ENCODE measurements at regions not wholly inside any gene's neighbourhood (a gene's known extent, or its start where the extent isn't known, plus 50 kb on each side); places are given as distances from the start of the nearest gene placed in this dataset.
"Not testable (repeated sequence)": the region's sequence is repeated elsewhere in the genome, so short reads cannot be mapped to it uniquely, and the experiment has no call there.

- DNase-seq (ENCODE audit: low read depth, low spot score), result no peak
Observed at GRCh38 chr3:6747017-6747416, 113.9 kb upstream of the GRM7 start.

DNA sequence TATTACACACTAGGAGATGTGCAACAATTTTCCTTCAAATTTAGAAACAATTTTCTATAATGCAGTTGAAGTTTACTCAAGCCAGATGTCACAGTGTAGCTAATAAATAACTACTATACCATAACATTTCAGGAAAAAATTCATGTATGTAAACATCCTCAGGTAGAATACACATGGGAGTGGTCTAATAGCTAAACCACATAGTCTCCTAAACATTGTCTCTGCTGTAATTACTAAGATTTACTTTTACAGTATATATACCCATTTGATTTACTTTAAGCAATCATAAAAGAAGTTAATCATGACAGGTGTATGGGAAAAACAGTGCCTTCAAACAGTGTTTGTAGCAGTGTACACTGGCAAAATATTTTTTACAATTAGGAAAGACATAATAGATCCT lies 110.1 kb upstream of the GRM7 start:
- DNase-seq (ENCODE audit: low read depth, low spot score), result no peak

- no peak for DNase-seq (ENCODE audit: low read depth, low spot score)
Observed at GRCh38 chr3:6753536-6753935, 107.4 kb upstream of the GRM7 start.

DNA sequence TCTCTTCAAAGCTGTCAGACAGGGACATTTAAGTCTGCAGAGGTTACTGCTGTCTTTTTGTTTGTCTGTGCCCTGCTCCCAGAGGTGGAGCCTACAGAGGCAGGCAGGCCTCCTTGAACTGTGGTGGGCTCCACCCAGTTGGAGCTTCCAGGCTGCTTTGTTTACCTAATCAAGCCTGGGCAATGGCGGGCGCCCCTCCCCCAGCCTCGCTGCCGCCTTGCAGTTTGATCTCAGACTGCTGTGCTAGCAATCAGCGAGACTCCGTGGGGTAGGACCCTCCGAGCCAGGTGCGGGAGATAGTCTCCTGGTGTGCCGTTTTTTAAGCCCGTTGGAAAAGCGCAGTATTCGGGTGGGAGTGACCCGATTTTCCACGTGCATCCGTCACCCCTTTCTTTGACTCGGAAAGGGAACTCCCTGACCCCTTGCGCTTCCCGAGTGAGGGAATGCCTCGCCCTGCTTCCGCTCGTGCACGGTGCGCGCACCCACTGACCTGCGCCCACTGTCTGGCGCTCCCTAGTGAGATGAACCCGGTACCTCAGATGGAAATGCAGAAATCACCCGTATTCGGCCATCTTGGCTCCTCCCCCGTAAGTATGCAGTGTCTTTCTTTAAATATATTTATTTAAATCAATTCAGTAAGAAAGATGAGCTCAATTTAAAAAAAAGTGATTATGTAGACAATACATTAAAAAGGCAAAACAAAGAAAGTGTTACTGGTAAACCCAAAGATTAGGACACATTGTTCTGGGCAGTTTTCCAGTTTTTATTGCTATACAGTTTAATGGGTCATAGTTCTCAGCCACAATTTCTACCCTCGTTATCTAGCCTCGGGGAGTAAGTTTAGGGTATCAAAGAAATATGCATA lies 91.2 kb upstream of the GRM7 start:
- DNase-seq (ENCODE audit: low read depth, low spot score), result not testable (repeated sequence)

DNA sequence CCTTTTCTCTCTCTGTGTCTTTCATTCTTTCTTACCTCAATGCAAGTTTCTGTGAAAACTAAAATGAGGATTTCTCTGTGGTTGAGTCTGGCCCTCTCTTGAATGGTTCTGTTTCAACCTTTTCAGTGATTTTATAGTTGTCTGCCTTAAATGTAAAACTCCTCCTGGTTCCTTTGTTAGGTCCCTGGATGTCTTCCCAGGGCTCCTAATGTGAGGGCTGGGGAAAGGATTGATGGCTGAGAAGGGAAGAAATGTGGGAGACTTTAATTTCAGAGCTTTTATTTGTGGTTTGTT lies 90.6 kb upstream of the GRM7 start:
- DNase-seq (ENCODE audit: low read depth, low spot score), result no peak

DNA sequence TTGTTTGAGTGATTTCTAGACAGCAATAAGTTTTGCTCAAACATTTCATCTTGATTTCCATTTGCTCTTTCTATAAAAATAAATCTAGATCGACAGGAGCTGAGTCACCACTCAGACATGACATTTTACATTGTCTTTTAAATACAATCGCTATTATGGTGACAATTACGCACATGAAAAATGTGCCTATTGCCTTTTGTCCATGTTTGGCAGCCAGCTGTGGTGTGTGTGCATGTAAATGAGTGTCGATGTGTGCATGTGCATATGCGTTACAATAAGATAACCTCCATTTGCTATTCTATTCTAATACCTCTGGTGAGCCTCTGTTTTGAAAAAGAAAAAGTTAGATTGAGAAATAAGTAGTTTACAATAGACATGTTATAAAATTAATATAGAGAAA lies 89.7 kb upstream of the GRM7 start:
- DNase-seq (ENCODE audit: low read depth, low spot score), result no peak

DNA sequence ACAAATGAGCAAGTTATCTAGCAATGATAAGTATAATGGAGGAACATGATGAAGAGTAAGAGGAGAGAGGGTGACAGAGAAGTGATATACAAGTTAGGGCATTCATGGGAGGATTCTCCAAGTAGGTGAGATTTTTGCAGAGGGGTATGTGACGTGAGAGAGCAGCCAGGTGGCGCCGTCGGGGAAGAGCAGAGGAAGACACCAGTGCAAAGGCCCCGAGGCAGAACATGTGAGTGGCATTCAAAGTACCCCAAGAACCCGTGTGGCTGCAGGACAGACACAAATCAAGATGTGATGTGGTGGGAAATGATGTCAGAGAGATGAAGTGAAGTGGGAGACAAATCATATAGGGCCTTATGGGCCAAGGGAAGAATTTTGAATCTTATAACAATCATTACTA lies 81.8 kb upstream of the GRM7 start:
- no peak for DNase-seq (ENCODE audit: low read depth, low spot score)

GRCh38 chr3:6781092-6781491 lies 79.8 kb upstream of the GRM7 start:
- no peak for DNase-seq (ENCODE audit: low read depth, low spot score)

GRCh38 chr3:6785726-6786125 lies 75.2 kb upstream of the GRM7 start:
- no peak for DNase-seq (ENCODE audit: low read depth, low spot score)

- DNase-seq (ENCODE audit: low read depth, low spot score), result no peak
Observed at GRCh38 chr3:6791161-6791560, 69.8 kb upstream of the GRM7 start.

DNA sequence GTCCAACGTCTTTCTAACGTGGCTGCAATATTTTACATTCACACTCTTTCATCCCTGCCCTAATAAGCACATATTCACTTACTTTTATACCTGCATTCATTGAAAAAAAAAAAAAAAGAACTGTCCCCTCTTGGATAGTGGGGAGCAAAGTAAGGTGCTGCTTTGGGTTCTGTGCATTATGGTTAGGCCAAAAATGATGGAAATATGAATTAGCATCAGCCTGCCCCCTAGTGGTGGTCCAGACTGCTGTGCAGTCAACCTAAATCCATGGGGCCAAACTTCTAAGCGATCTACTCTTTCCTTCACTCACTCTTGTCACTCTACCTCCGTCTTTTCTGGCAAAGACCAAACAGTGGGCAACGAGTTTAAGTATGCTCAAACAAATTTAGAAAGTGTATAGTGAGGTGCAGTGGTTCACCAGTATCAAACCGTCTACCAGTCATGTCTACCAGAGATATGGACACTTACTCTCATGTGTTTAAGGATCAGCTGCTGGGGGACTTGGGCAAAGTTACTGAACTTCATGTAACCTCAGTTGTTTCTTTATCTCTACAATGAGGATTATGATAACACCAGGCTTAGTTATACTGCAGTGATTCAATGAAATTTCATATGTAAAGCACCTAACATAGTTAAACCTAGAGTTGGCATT lies 61.5 kb upstream of the GRM7 start:
- DNase-seq (ENCODE audit: low read depth, low spot score), result no peak

DNA sequence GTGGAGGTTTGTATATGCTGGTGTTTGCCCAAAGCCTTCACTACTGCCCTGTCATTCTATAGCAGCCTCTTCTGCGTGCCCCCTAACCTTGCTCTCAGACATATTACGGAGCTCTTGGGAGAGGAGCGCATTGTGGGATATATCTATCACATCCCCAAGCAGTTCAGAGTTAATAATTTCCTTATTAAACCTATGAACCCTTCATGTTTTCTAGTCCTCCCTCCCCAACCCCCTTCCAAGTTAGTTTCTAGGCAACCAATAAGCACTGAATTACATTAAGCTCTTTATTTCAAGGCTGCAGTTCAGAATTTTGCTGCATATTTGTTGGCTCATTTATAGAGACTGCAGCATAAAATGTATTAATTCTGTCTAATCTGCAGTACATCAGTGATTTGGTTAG lies 57.3 kb upstream of the GRM7 start:
- DNase-seq (ENCODE audit: low read depth, low spot score), result no peak

- no peak for DNase-seq (ENCODE audit: low read depth, low spot score)
Observed at GRCh38 chr3:6805236-6805635, 55.7 kb upstream of the GRM7 start.

DNA sequence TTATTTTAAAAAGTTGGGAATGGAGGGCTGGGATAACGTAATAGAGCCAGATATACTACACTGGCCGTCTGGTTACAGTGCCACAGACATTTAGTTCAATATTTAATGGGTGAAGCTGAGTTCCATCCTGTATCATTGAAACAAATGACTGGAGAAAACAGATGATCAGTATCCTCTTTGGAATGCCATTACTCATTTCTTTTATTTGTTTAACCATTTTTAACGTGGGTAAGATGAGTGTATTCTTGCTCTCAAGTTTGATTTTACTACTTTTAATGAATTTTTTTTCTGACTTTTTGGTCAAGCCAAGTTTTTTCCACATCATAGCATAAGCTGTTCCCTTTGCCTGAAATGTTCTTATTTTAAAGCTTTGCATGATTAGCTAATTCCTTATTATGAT lies 53.9 kb upstream of the GRM7 start:
- DNase-seq (ENCODE audit: low read depth, low spot score), result no peak

GRCh38 chr3:6807967-6808588 lies 52.8 kb upstream of the GRM7 start:
- DNase-seq (ENCODE audit: low read depth, low spot score), result no peak

DNA sequence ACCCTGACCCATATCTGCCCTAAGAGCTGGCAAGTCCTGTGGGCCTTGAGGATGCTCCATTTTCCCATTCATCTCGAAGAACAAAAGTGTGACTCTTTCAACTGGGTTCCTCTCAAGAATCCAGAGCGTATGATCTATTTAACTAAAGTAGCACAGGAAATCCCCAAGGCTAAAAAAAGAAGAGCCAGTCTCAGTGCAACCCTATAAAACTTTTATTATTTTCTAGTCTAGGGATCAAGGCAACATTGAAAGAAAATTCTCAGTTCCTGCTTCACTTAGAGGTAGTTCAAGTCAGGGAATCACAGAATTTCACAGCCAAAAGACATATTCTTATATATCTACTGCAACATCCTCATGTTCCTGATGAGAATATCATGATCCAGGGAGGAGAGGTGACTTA lies 51.6 kb upstream of the GRM7 start:
- no peak for DNase-seq (ENCODE audit: low read depth, low spot score)

All from iPS DF 19.7 (cell line).